Embryonic facial prominence (tissue), 1 donor: ENCODE measurements at regions not wholly inside any gene's neighbourhood (a gene's known extent, or its start where the extent isn't known, plus 50 kb on each side); places are given as distances from the start of the nearest gene placed in this dataset.

Experiments used
- DNase-seq: peaks from one replicate; pipeline ENCODE4 v3.0.0-alpha.2; 2016; ENCODE audit errors: extremely low spot score

DNA sequence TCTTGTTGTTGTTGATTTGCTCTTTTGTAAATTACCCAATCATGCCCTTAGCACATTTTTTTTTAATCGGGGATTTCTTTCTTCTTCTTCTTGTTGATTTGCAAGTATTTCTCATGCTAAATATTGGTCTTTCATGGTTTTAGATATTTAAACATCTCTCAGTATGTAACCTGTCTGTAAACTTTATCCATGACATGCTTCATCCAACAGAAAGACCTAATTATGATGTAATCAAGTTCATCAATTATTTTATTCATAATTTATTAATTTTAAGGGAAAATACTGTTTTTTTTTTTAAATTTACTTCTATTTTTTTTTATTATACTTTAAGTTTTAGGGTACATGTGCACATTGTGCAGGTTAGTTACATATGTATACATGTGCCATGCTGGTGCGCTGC, 69.8 kb downstream of the TNFSF18 start:
- DNase-seq = no peak
